ENCODE measurements at regions not wholly inside any gene's neighbourhood (a gene's known extent, or its start where the extent isn't known, plus 50 kb on each side); places are given as distances from the start of the nearest gene placed in this dataset.

- CTCF ChIA-PET: interaction anchor here (0.8 kb wide), 1 partner anchor 11 kb away, joined by 4 read pairs; no protein-coding TSS in a partner anchor
Measured at GRCh38 chr2:152241948-152242729, 66.6 kb upstream of the STAM2 start.

GRCh38 chr2:152242787-152243472, 67.4 kb upstream of the STAM2 start:
- H3K4me3 ChIP-seq (ENCODE audit: control insufficient read depth in 1 of 7, extremely low read depth in 1 of 7, insufficient read depth in 4 of 7, low read depth in 2 of 7, low read length in 6 of 7): no peak overlapping the region
- no CpG with 5 or more reads among the region's 3 CpGs for whole genome bisulfite sequencing (ENCODE audit: insufficient coverage)
- DNase-seq: no peak
- ChIA-PET POLR2A (interaction anchor here (0.6 kb wide), 1 partner anchor 15 kb away, joined by 3 read pairs; no protein-coding TSS in a partner anchor), CTCF (no interaction called here)
- no peaks in the 10 kb centered on the region for H3K36me3 ChIP-seq (ENCODE audit: control insufficient read depth in 4 of 4, insufficient read depth in 4 of 4, low read length in 3 of 4)
- peaks cover 0 to 8% (median 4%) of the 10 kb centered on the region in 5 experiments for H3K9me3 ChIP-seq (ENCODE audit: control extremely low read depth in 1 of 5, control insufficient read depth in 4 of 5, insufficient read depth in 2 of 5, low read depth in 1 of 5, low read length in 4 of 5)
- peaks cover 0 to 4% (median 0%) of the 10 kb centered on the region in 5 experiments for H3K27me3 ChIP-seq (replicated peaks in 2 of 5; ENCODE audit: control insufficient read depth in 4 of 5, insufficient read depth in 5 of 5, low read length in 4 of 5)
- H3K4me1 ChIP-seq (ENCODE audit: control extremely low read depth in 1 of 4, control insufficient read depth in 4 of 4, insufficient read depth in 4 of 4, low read length in 3 of 4): no peaks in the 10 kb centered on the region
- no peak overlapping the region for H3K27ac ChIP-seq (ENCODE audit: insufficient read depth in 1 of 2, low read depth in 1 of 2, low read length in 2 of 2, poor library complexity in 1 of 2, severe bottlenecking in 2 of 2)

More at GRCh38 chr2:152241948-152242729, 66.6 kb upstream of the STAM2 start:
- POLR2A ChIA-PET: no interaction called here
- Histone ChIP-seq H3K4me3 (ENCODE audit: control insufficient read depth in 1 of 7, extremely low read depth in 1 of 7, insufficient read depth in 4 of 7, low read depth in 2 of 7, low read length in 6 of 7) (no peak overlapping the region), H3K36me3 (ENCODE audit: control insufficient read depth in 4 of 4, insufficient read depth in 4 of 4, low read length in 3 of 4) (no peaks in the 10 kb centered on the region), H3K27ac (ENCODE audit: insufficient read depth in 1 of 2, low read depth in 1 of 2, low read length in 2 of 2, poor library complexity in 1 of 2, severe bottlenecking in 2 of 2) (no peak overlapping the region), H3K4me1 (ENCODE audit: control extremely low read depth in 1 of 4, control insufficient read depth in 4 of 4, insufficient read depth in 4 of 4, low read length in 3 of 4) (no peaks in the 10 kb centered on the region), H3K9me3 (ENCODE audit: control extremely low read depth in 1 of 5, control insufficient read depth in 4 of 5, insufficient read depth in 2 of 5, low read depth in 1 of 5, low read length in 4 of 5) (peaks cover 0 to 8% (median 4%) of the 10 kb centered on the region in 5 experiments), H3K27me3 (replicated peaks in 2 of 5; ENCODE audit: control insufficient read depth in 4 of 5, insufficient read depth in 5 of 5, low read length in 4 of 5) (peaks cover 0 to 4% (median 0%) of the 10 kb centered on the region in 5 experiments)
- 100% methylated on average over 1 of the region's 4 CpGs for WGBS (ENCODE audit: insufficient coverage)
- DNase-seq: no peak

GRCh38 chr2:152243761-152244640, 68.4 kb upstream of the STAM2 start:
- Histone ChIP-seq H3K27me3 (replicated peaks in 2 of 5; ENCODE audit: control insufficient read depth in 4 of 5, insufficient read depth in 5 of 5, low read length in 4 of 5) (peaks cover 0 to 4% (median 0%) of the 10 kb centered on the region in 5 experiments), H3K4me1 (ENCODE audit: control extremely low read depth in 1 of 4, control insufficient read depth in 4 of 4, insufficient read depth in 4 of 4, low read length in 3 of 4) (no peaks in the 10 kb centered on the region), H3K9me3 (ENCODE audit: control extremely low read depth in 1 of 5, control insufficient read depth in 4 of 5, insufficient read depth in 2 of 5, low read depth in 1 of 5, low read length in 4 of 5) (peaks cover 0 to 8% (median 4%) of the 10 kb centered on the region in 5 experiments), H3K27ac (ENCODE audit: insufficient read depth in 1 of 2, low read depth in 1 of 2, low read length in 2 of 2, poor library complexity in 1 of 2, severe bottlenecking in 2 of 2) (no peak overlapping the region), H3K36me3 (ENCODE audit: control insufficient read depth in 4 of 4, insufficient read depth in 4 of 4, low read length in 3 of 4) (no peaks in the 10 kb centered on the region), H3K4me3 (ENCODE audit: control insufficient read depth in 1 of 7, extremely low read depth in 1 of 7, insufficient read depth in 4 of 7, low read depth in 2 of 7, low read length in 6 of 7) (no peak overlapping the region)
- WGBS (ENCODE audit: insufficient coverage): 88% methylated on average over 4 of the region's 8 CpGs
- DNase-seq: no peak
- ChIA-PET CTCF (no interaction called here), POLR2A (interaction anchor here (0.6 kb wide), 1 partner anchor 16 kb away, joined by 3 read pairs; no protein-coding TSS in a partner anchor)

GRCh38 chr2:152245653-152246052, 70.1 kb upstream of the STAM2 start:
- no peak overlapping the region for H3K4me3 ChIP-seq (ENCODE audit: control insufficient read depth in 1 of 7, extremely low read depth in 1 of 7, insufficient read depth in 4 of 7, low read depth in 2 of 7, low read length in 6 of 7)
- no peak for DNase-seq
- no peaks in the 10 kb centered on the region for H3K36me3 ChIP-seq (ENCODE audit: control insufficient read depth in 4 of 4, insufficient read depth in 4 of 4, low read length in 3 of 4)
- H3K27me3 ChIP-seq (replicated peaks in 2 of 5; ENCODE audit: control insufficient read depth in 4 of 5, insufficient read depth in 5 of 5, low read length in 4 of 5): peaks cover 0 to 4% (median 0%) of the 10 kb centered on the region in 5 experiments
- CTCF ChIA-PET: no interaction called here
- H3K4me1 ChIP-seq (ENCODE audit: control extremely low read depth in 1 of 4, control insufficient read depth in 4 of 4, insufficient read depth in 4 of 4, low read length in 3 of 4): no peaks in the 10 kb centered on the region
- H3K9me3 ChIP-seq (ENCODE audit: control extremely low read depth in 1 of 5, control insufficient read depth in 4 of 5, insufficient read depth in 2 of 5, low read depth in 1 of 5, low read length in 4 of 5): peaks cover 0 to 1% (median under 1%) of the 10 kb centered on the region in 5 experiments
- POLR2A ChIA-PET: no interaction called here
- no peak overlapping the region for H3K27ac ChIP-seq (ENCODE audit: insufficient read depth in 1 of 2, low read depth in 1 of 2, low read length in 2 of 2, poor library complexity in 1 of 2, severe bottlenecking in 2 of 2)

- DNase-seq: no peak
- ChIA-PET POLR2A (no interaction called here), CTCF (no interaction called here)
- H3K27ac ChIP-seq (ENCODE audit: insufficient read depth in 1 of 2, low read depth in 1 of 2, low read length in 2 of 2, poor library complexity in 1 of 2, severe bottlenecking in 2 of 2): no peak overlapping the region
- H3K4me3 ChIP-seq (ENCODE audit: control insufficient read depth in 1 of 7, extremely low read depth in 1 of 7, insufficient read depth in 4 of 7, low read depth in 2 of 7, low read length in 6 of 7): no peak overlapping the region
- 97% methylated on average over 4 of the region's 4 CpGs for WGBS (ENCODE audit: insufficient coverage)
- peaks cover 0 to 4% (median 0%) of the 10 kb centered on the region in 5 experiments for H3K27me3 ChIP-seq (replicated peaks in 2 of 5; ENCODE audit: control insufficient read depth in 4 of 5, insufficient read depth in 5 of 5, low read length in 4 of 5)
- H3K36me3 ChIP-seq (ENCODE audit: control insufficient read depth in 4 of 4, insufficient read depth in 4 of 4, low read length in 3 of 4): no peaks in the 10 kb centered on the region
- H3K9me3 ChIP-seq (ENCODE audit: control extremely low read depth in 1 of 5, control insufficient read depth in 4 of 5, insufficient read depth in 2 of 5, low read depth in 1 of 5, low read length in 4 of 5): no peaks in the 10 kb centered on the region
- H3K4me1 ChIP-seq (ENCODE audit: control extremely low read depth in 1 of 4, control insufficient read depth in 4 of 4, insufficient read depth in 4 of 4, low read length in 3 of 4): no peaks in the 10 kb centered on the region
Measured at GRCh38 chr2:152246686-152247336, 71.2 kb upstream of the STAM2 start.

GRCh38 chr2:152247337-152247695, 71.8 kb upstream of the STAM2 start:
- no peaks in the 10 kb centered on the region for H3K36me3 ChIP-seq (ENCODE audit: control insufficient read depth in 4 of 4, insufficient read depth in 4 of 4, low read length in 3 of 4)
- WGBS (ENCODE audit: insufficient coverage): 92% methylated on average over 2 of the region's 2 CpGs
- H3K9me3 ChIP-seq (ENCODE audit: control extremely low read depth in 1 of 5, control insufficient read depth in 4 of 5, insufficient read depth in 2 of 5, low read depth in 1 of 5, low read length in 4 of 5): no peaks in the 10 kb centered on the region
- no peaks in the 10 kb centered on the region for H3K4me1 ChIP-seq (ENCODE audit: control extremely low read depth in 1 of 4, control insufficient read depth in 4 of 4, insufficient read depth in 4 of 4, low read length in 3 of 4)
- no peak overlapping the region for H3K27ac ChIP-seq (ENCODE audit: insufficient read depth in 1 of 2, low read depth in 1 of 2, low read length in 2 of 2, poor library complexity in 1 of 2, severe bottlenecking in 2 of 2)
- CTCF ChIA-PET: no interaction called here
- POLR2A ChIA-PET: no interaction called here
- DNase-seq: no peak
- H3K4me3 ChIP-seq (ENCODE audit: control insufficient read depth in 1 of 7, extremely low read depth in 1 of 7, insufficient read depth in 4 of 7, low read depth in 2 of 7, low read length in 6 of 7): no peak overlapping the region
- peaks cover 0 to 4% (median 0%) of the 10 kb centered on the region in 5 experiments for H3K27me3 ChIP-seq (replicated peaks in 2 of 5; ENCODE audit: control insufficient read depth in 4 of 5, insufficient read depth in 5 of 5, low read length in 4 of 5)

Data from common myeloid progenitor, CD34-positive (primary cell).